Parathyroid adenoma (tissue), 2 donors: ENCODE measurements at regions not wholly inside any gene's neighbourhood (a gene's known extent, or its start where the extent isn't known, plus 50 kb on each side); places are given as distances from the start of the nearest gene placed in this dataset.

Source experiments
- H2AFZ ChIP-seq: fragments of 300-600 bp; sonication (generic); one replicate; pipeline ENCODE4 v1.7.0; 2017; ENCODE audit warnings: antibody characterized with exemption, mild to moderate bottlenecking
- H3K27ac ChIP-seq: fragments of 300-600 bp; sonication (generic); one replicate; pipeline ENCODE4 v1.7.0; 2017
- H3K27me3 ChIP-seq: fragments of 300-600 bp; sonication (generic); one replicate; pipeline ENCODE4 v1.7.0; 2017; ENCODE audit warnings: low read length; ENCODE audit not compliant: control insufficient read depth, insufficient read depth
- H3K36me3 ChIP-seq: fragments of 300-600 bp; sonication (generic); one replicate; pipeline ENCODE4 v1.7.0; 2017; ENCODE audit warnings: low read length; ENCODE audit not compliant: control insufficient read depth, insufficient read depth
- H3K4me1 ChIP-seq: fragments of 300-600 bp; sonication (generic); one replicate; pipeline ENCODE4 v1.7.0; 2017; ENCODE audit warnings: control low read depth
- H3K4me2 ChIP-seq: fragments of 300-600 bp; sonication (generic); one replicate; pipeline ENCODE4 v1.7.0; 2017; ENCODE audit warnings: low read length
- H3K4me3 ChIP-seq: fragments of 300-600 bp; sonication (generic); one replicate; pipeline ENCODE4 v1.7.0; 2017; ENCODE audit warnings: low read depth, low read length
- H3K79me2 ChIP-seq: fragments of 300-600 bp; sonication (generic); one replicate; pipeline ENCODE4 v1.7.0; 2017; ENCODE audit warnings: control low read depth
- H3K9ac ChIP-seq: fragments of 300-600 bp; sonication (generic); one replicate; pipeline ENCODE4 v1.7.0; 2017; ENCODE audit warnings: mild to moderate bottlenecking
- H3K9me3 ChIP-seq: fragments of 300-600 bp; sonication (generic); one replicate; pipeline ENCODE4 v1.7.0; 2017; ENCODE audit warnings: low read length; ENCODE audit not compliant: control insufficient read depth
- CTCF ChIP-seq: fragments of 300-600 bp; sonication (generic); IDR thresholded peaks from one replicate; pipeline ENCODE4 v1.7.0; 2017; ENCODE audit warnings: antibody characterized with exemption, mild to moderate bottlenecking
- donor health status: primary hyperparathyroidism.

GRCh38 chr16:75942351-75942750 lies 216.1 kb upstream of the CPHXL start:
- Histone ChIP-seq H3K9ac (no peak overlapping the region), H2AFZ (no peak overlapping the region), H3K79me2 (no peaks in the 10 kb centered on the region), H3K4me1 (no peaks in the 10 kb centered on the region), H3K36me3 (no peaks in the 10 kb centered on the region), H3K27ac (no peak overlapping the region), H3K9me3 (no peaks in the 10 kb centered on the region), H3K4me2 (no peak overlapping the region), H3K4me3 (no peak overlapping the region), H3K27me3 (no peaks in the 10 kb centered on the region)
- no peak for TF ChIP-seq CTCF

GRCh38 chr16:75942936-75943335 lies 216.6 kb upstream of the CPHXL start:
- TF ChIP-seq CTCF: no peak
- H3K9me3 ChIP-seq: no peaks in the 10 kb centered on the region
- no peaks in the 10 kb centered on the region for H3K4me1 ChIP-seq
- no peak overlapping the region for H3K27ac ChIP-seq
- H3K9ac ChIP-seq: no peak overlapping the region
- H3K27me3 ChIP-seq: no peaks in the 10 kb centered on the region
- no peak overlapping the region for H3K4me2 ChIP-seq
- H3K36me3 ChIP-seq: no peaks in the 10 kb centered on the region
- H3K4me3 ChIP-seq: no peak overlapping the region
- no peak overlapping the region for H2AFZ ChIP-seq
- H3K79me2 ChIP-seq: no peaks in the 10 kb centered on the region

- Histone ChIP-seq H3K79me2 (no peaks in the 10 kb centered on the region), H3K27me3 (no peaks in the 10 kb centered on the region), H3K36me3 (no peaks in the 10 kb centered on the region), H3K27ac (no peak overlapping the region), H3K9me3 (no peaks in the 10 kb centered on the region), H3K4me2 (no peak overlapping the region), H3K4me3 (no peak overlapping the region), H3K9ac (no peak overlapping the region), H3K4me1 (no peaks in the 10 kb centered on the region), H2AFZ (no peak overlapping the region)
- TF ChIP-seq CTCF: no peak
Observed at GRCh38 chr16:75943705-75944514, 217.6 kb upstream of the CPHXL start.

GRCh38 chr16:75945916-75946457 lies 219.7 kb upstream of the CPHXL start:
- H3K4me2 ChIP-seq: no peak overlapping the region
- H3K27ac ChIP-seq: no peak overlapping the region
- TF ChIP-seq CTCF: no peak
- no peaks in the 10 kb centered on the region for H3K36me3 ChIP-seq
- H3K79me2 ChIP-seq: no peaks in the 10 kb centered on the region
- no peak overlapping the region for H3K4me3 ChIP-seq
- no peaks in the 10 kb centered on the region for H3K27me3 ChIP-seq
- H3K9me3 ChIP-seq: no peaks in the 10 kb centered on the region
- no peaks in the 10 kb centered on the region for H3K4me1 ChIP-seq
- H2AFZ ChIP-seq: no peak overlapping the region
- H3K9ac ChIP-seq: no peak overlapping the region
